Occipital lobe (tissue), 1 donor: ENCODE measurements at regions not wholly inside any gene's neighbourhood (a gene's known extent, or its start where the extent isn't known, plus 50 kb on each side); places are given as distances from the start of the nearest gene placed in this dataset.
"Not testable (repeated sequence)": the region's sequence is repeated elsewhere in the genome, so short reads cannot be mapped to it uniquely, and the experiment has no call there.

Experiments
- DNase-seq: peaks from one replicate; lab custom pipeline; 2025; lab: John Stamatoyannopoulos, UW

DNA sequence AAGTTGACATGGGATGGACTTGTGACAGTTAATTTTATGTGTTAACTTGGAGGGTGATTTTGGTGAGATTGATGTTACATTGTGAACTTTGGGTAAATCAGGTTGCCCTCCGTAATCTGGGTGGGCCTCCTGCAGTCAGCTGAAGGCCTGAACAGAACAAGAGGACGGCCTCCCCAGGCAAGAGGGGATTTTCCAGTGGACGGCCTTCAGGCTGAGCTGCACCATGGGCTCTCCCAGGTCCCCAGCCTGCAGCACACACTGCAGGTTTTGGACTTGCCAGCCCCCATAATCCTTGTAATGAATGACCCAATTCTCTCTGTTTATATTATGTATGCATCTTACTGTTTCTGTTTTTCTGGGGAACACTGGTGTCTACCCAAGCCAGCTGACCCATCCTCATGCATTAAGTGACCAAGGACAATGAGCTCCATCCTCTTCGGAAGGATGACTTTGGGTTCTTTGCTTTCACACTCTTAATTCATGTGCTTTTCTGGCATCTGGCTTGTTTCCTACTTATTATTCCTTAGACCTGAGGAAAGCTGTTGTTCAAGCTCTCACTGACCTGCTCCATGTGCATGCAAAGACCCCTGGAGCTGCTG lies 64.2 kb downstream of the DACT2 start:
- no peak for DNase-seq

DNA sequence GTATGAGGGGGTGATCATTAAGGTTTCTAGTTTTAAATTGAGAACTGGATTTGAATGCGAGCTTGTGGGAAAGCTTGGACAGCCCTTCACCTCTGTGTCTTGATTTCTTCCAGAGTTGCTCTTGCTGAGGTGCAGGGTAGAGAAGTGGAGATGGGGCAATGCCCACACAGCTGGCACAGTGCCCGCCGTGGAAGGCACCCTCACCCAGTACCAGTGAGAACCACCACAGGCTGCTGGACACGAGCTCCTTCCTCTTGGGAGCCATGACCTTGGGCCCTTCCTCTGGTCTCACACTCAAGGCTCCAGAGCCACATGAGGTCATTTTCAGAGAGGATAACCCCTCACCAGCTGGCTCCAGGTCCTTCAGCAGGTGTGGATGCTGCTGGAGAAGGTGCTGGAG lies 67.3 kb downstream of the DACT2 start:
- no peak for DNase-seq

DNA sequence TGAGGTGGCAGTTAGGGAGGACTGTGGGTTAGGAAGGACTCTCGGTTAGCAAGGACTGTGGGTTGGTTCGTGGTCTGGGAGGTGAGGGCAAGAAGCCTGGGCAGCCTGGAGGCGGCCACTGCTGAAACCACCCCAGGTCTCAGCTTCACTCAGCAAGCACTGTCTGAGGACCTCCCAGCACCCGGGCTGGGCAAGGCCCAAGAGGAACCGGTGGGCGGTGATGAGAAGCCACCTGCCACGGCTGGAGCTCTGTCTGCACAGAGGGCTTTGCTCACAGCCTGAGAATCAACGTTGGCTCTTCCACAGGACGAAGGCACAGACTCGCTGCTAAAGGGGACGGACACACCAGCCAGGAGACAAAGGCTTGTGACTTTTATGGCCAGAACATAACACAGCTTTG lies 69.3 kb downstream of the DACT2 start:
- no peak for DNase-seq

DNA sequence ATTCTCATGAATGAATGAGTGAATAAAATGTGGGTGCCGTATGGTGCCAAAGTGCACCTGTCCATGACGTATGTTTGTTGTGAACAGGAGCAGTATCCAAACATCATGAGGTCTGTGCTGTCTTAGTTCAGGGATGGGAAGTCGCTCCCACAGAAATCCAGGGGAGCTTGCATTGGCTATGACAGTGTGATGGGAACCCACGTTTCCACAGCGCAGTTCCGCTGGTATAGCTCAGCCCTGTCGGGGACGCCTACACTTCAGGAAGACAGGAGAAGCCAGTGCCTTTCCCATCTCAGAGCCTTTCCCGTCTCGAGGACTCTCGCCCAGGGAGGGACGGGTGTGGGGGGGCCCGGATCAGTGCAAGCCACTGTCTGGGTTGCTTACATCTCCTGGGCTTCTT lies 69.8 kb downstream of the DACT2 start:
- DNase-seq = no peak

DNA sequence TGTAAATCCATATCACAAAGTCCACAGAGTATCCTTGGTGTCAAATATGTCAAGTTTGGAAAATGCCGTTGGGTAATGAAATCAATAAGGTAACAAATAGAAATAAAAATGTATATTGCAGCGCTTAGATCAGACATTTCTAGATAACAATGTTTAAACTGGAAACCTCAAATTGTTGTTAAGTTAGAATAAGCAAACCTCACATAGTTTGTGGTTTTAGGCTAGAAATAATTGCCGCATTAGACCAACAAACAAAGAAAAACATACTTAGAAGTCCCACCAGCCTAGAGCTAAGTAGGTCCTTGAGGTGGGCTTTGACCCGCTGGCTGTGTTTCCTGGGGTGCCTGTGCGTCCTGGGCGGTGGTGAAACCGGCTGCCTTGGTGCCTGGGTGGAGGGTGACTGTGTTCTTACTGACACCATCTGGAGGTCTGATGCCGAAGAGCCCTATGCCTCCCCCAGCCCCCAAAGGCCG lies 71.4 kb downstream of the DACT2 start:
- no peak for DNase-seq

DNA sequence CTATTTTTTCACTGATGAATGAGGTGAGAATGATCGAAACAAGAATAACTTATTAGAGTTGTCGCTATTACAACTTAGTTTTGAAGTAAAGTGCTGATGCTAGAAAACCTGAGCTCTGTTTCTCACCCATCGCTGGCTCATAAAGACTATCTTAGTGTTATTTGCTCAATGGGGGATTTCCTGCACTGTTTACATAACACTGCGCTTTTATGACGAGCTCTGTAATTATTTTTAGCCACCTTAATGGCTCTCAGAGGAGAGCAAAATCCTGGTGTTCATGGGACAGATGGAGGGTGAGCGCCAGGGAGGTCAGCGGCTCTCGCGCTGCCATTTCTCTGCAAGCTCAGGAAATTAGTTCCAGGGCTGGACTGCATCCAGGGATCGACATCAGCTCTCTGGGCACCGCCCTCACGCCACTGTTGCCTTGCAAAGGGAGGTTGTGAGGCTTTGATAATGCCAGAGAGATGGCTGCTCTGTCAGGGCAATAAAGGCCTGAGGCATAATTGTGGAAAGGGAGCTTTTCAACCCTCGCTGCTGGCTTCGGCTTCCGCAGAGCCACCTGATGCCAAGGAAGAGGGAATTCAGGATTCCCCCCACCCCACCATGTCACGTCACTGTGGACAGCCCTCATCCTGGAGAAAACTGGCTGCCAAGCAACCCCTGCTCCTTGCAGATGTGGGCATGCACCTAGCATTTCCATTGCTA lies 72.0 kb downstream of the DACT2 start:
- no peak for DNase-seq

DNA sequence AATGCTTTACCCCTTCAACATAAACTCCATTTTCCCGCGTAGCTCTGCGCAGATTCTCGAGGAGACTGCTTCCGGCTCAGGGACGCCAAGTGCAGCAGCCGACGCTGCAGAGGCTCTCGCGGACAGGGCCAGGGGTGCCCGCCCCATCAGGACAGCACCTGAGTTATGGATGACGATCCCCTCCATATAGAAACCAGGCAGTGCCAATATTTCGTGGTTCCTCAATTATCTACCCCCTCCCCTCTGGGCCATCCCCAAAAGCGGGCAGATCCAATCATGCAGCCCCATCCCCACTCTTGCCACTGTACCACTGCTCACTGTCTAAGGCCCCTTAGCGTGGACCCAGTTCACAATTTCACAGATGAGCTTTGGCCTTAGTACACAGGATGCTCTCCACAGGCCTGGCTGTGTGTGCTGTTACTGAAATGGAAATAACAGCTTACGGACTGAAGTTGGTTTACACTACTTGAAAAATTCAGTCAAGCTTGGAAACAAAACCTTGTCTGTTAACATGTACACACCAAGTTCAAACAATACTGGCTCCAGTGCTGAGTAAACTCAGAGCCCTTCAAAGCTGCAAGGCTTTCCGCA lies 74.5 kb downstream of the DACT2 start:
- no peak for DNase-seq

DNA sequence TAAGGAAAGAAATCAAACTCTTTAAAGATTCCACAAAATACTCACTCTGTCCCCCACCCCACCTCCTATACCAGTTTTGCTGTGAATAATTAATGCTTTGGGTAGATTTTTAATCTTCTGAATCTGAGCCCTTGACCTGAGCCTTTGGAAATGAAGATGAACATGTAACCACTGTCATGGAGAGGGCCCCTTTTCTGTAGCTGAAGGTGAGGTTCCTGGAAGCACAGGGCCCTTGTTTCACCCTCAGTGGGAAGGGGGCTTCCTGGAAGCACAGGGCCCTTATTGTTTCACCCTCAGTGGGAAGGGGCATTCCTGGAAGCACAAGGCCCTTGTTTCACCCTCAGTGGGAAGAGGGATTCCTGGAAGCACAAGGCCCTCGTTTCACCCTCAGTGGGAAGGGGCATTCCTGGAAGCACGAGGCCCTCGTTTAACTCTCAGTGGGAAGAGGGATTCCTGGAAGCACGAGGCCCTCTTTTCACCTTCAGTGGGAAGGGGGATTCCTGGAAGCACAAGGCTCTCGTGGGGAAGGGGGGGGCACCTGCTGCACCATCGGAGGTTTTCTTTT lies 75.7 kb downstream of the DACT2 start:
- DNase-seq = no peak

DNA sequence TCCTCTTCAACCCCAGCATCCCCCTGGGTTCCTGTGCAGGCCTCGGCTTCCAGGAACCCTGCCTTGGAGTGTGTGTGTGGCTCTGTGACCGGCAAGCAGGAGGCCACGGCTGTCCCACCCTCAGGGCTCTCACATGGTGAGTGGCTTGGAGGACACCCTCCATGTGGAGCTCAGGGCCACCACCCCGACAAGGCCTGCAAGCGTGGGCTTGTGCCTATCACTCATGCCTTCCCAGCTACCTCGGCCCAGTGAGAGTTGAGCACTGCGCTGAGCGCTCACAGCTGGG lies 76.7 kb downstream of the DACT2 start:
- no peak for DNase-seq

DNA sequence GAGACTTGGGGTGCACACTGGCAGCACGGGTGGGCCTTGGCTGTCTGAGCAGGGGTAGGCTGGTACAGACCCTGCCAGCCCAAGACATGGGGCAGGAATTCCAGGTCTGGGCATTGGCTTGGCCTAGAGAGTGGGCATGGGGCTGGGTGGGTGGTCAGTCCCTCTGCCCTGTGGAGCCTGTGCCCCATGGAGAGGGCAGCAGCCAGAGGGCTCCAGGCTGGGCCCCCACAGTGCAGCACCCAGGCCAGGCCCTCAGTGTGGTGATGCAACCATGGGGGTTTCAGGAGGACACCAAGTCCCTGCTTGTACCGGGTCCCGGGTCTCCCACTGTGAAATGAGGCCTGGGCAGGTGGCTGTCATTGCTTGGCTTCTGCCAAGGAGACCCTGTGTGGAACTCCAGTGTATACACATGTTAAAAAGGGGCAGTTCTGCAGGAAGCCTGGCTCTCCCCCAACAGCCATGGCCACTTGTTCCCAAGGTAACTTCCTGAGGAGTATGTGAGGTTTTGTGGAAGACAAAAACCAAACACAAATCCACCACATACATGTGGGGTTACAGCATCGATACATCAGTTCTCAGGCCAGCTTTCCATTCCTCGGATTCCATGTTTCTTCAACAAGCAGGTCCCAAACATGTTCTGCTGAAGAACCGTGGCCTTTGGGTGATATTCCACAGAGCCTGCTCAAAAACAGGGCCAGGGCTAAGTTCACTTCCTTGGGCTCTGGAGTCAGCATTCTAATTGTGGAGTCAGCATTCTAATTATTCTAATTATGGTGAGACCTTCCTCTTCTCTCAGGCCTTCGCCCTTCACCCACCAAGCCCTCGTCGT lies 77.3 kb downstream of the DACT2 start:
- no peak for DNase-seq

DNA sequence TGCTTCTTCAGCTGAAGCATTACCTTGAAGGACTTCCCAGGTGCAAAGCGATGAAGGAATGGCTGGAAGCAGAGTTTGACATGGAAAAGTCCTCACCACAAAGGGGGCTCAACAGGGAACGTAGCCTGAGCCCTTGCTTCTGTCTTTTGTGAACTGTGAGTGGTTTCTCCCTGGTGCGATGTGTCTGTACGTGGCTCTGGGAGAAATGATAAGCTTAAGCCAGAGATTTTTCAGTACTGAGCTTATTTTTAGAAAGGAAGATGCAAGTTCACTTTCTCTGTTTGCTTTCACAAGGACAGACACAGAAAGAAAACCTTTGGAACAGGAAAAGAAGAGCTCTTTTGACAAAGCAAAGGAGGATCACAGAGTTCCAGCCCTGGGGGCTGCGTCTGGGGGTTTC lies 79.4 kb downstream of the DACT2 start:
- DNase-seq = no peak

DNA sequence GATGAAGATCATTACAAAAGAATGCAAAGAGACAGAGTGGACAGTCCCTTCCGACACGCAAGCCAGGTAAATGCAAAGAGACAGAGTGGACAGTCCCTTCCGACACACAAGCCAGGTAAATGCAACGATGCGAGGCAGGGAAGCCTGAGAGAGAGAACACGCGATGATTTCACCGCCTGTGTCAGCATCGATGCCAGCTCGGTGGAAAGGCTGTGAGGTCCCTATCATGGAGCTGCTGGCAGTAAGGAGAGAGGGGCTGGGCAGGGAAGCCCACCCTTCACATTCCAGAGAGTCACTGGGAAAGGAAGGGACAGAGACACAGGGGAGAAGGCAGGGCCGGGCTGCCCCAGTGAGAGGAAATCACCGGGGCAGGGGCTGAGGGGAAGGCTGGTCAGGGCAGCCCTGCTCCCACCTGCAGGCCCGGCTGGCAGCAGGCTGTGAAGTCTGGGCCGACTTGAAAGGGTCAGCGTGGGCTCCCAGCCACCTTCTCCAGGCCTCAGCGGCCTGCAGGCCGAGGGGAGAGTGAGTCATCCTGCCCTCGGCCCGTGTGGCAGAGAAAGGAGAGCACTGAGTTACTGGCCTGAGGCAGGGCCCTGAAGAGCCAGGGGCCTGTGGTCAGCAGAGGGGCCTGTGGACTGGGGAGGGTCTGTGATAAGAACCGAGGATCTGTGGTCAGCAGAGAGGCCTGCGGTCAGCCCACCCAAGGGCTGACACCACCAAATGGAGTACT lies 80.4 kb downstream of the DACT2 start:
- no peak for DNase-seq

DNA sequence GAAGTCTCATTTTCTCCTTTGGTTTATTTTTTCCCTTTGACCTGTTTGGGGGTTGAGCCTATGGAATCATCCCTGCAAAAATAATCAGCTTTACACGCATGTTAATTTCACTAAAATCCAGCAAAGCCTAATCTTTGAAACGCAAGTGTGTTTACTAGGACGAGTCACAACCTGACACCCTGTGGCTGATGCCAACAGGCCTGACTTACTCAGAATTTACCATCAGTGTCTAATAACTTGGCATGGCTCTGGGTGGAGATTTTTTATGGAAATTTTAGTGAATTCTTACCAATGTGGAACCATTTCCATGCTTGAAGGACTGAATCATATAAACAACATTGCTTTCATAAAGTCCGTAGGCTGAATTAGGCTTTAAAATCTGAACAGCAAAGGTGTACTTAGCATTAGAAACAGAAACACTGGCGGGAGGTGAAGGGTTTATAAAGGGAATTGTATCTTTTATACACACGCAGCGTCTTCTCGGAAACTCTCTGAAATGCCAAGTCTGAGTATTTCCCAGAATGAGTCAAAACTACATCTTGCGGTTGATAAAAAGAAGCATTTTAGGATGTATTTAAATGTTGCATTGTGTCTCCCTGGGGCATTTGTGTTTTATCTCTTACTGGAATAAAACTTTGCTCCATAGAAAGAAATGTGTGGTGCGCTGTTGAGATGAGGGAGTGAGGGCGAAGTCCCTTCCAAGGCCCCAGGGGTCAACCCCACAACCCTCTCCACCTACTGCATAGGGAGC lies 81.2 kb downstream of the DACT2 start:
- no peak for DNase-seq

DNA sequence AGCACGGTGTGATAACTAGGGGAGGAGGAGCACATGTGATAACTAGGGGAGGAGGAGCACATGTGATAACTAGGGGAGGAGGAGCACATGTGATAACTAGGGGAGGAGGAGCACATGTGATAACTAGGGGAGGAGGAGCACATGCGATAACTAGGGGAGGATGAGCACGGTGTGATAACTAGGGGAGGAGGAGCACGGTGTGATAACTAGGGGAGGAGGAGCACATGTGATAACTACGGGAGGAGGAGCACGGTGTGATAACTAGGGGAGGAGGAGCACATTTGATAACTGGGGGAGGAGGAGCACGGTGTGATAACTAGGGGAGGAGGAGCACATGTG lies 85.7 kb downstream of the DACT2 start:
- not testable (repeated sequence) for DNase-seq

DNA sequence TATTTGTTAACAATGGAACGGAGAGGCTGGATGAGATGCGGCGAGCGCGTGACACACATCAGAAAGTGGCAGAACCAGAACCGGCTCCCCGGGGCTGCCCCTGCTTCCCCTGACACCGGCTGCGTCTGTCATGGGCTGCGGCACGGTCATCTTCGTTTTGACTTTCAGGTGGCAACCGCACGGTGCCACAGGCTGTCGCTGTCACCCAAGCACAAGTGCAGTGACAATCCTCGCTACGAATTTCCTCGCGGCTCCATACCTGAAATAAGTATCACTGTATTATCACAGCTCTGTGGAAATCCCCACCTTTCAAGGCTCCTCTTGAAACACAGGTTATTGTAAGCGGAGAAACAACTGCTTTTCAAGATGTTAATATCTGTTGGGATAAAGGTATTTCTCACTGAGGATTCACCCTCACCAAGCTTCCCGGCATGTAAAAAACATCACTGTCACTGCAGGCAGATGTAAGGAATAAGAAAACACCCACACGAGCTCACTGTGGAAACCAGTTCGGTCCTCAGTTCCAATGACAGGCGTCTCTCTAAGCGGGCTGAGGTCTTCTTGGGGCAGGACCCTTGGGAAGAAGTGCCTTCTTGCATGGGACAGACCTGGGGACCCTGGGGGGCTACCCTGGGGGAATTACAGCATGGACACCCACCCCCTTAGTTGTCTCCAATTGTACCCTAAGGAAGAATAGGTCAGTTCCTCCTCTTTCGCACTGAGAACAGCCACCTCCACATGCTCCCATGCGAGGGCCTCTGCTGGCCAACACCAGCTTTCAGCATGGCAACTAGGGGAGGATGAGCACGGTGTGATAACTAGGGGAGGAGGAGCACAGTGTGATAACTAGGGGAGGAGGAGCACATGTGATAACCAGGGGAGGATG lies 86.3 kb downstream of the DACT2 start:
- no peak for DNase-seq

DNA sequence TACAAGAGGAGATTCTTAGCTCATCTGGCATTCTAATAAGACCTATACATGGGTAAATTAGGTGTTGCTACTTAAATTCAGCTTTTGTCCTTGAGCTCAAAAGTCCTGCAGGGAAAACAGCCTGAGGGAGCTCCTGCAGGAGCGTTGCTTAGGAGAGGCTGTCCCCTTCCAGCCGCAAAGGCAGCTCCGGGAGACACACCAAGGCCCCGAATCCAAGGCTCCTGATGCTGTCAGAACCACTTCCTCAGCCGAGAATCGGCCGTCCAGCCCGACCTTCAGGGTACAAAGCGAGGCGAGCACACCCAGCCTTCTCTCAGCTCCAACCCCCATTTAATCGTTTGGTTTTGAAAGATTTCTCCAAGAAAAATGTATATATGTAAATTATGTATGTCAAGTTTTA lies 87.0 kb downstream of the DACT2 start:
- DNase-seq = no peak

DNA sequence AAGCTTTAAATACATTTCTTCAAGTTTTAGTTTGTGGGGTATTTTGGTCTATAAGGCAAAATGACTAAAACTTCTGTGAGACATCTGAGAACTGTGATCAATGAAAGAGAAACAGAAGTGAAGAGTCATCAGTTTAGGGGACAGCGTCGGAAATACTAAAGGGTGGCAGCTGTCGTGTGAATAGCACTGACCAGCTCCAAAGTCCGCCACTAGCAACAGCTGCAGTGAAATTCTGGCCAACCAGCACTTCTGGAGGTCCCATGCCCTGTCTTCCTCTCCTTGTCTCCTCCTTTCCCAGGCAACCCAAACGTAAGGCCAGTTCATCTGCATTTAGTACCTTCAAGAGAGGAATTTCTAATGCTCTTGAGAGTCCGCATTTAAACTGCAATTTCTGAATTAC lies 87.5 kb downstream of the DACT2 start:
- no peak for DNase-seq

DNA sequence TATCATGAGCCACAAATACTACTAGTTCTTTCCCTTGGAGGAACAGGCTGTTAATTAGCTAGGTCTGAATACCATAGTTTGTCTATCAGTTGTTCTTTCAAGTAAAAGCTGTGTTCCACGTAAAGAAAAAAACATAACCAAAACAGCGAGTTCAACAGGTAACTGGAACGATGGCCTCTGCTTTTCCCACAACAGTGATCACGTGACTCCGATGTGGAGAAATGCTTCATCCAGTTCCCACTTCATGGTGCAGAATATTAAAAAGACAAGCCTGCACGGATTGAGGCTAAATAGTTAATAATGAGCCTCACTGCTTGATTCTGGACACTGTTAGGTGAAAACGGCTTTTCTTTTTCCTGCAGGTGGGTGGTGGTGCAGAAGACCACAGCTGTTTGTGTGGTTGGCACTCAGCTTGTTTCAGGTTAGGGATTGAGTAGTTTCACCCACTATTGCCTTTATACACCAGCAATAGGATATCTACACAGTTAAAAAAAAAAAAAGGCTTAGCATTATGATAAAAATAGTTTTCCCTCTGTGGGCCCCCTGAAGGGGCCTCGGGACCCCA lies 88.1 kb downstream of the DACT2 start:
- no peak for DNase-seq

DNA sequence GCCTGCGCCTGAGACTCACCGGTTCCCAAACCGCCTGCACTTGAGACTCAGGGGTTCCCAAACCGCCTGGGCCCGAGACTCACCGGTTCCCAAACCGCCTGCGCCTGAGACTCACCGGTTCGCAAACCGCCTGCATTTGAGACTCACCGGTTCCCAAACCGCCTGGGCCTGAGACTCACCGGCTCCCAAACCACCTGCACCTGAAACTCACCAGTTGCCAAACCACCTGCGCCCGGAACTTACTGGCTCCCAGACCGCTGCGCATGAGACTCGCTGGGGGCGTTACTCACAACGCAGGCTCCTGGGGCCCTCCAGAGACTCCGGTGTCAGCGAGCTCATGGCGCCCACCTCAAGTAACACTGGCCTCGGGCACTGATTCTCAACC lies 90.2 kb downstream of the DACT2 start:
- no peak for DNase-seq
